ENCODE measurements at regions not wholly inside any gene's neighbourhood (a gene's known extent, or its start where the extent isn't known, plus 50 kb on each side); places are given as distances from the start of the nearest gene placed in this dataset.

GRCh38 chr3:70824078-70824477, 511.6 kb upstream of the MDFIC2 start:
- ATAC-seq (replicated peaks), result no peak
- Mint-ChIP-seq H3K4me3 (no peak overlapping the region), H3K36me3 (no peaks in the 10 kb centered on the region), H3K27ac (no peak overlapping the region), H3K27me3 (no peaks in the 10 kb centered on the region), H3K4me1 (no peaks in the 10 kb centered on the region), H3K9me3 (peaks cover 0 to 4% of the 10 kb centered on the region in 2 donors)
- no peak for DNase-seq

- DNase-seq (no peak), ATAC-seq (replicated peaks) (no peak)
- no peaks in the 10 kb centered on the region for H3K4me1 Mint-ChIP-seq
- H3K4me3 Mint-ChIP-seq, result no peak overlapping the region
- H3K36me3 Mint-ChIP-seq, result no peaks in the 10 kb centered on the region
- H3K27me3 Mint-ChIP-seq, result no peaks in the 10 kb centered on the region
- H3K27ac Mint-ChIP-seq, result no peak overlapping the region
- peaks cover 0 to 4% of the 10 kb centered on the region in 2 donors for H3K9me3 Mint-ChIP-seq
Measured at GRCh38 chr3:70823622-70824021, 511.2 kb upstream of the MDFIC2 start.

- Mint-ChIP-seq H3K27ac (no peak overlapping the region), H3K9me3 (peaks cover 0 to 4% of the 10 kb centered on the region in 2 donors), H3K27me3 (no peaks in the 10 kb centered on the region), H3K4me3 (no peak overlapping the region), H3K36me3 (no peaks in the 10 kb centered on the region), H3K4me1 (no peaks in the 10 kb centered on the region)
- DNase-seq, result no peak
- ATAC-seq (replicated peaks), result no peak
Measured at GRCh38 chr3:70822669-70823068, 510.2 kb upstream of the MDFIC2 start.

GRCh38 chr3:70821602-70822001, 509.2 kb upstream of the MDFIC2 start:
- Mint-ChIP-seq H3K4me1 (no peaks in the 10 kb centered on the region), H3K4me3 (no peak overlapping the region), H3K27ac (no peak overlapping the region), H3K27me3 (peaks cover 0 to 6% of the 10 kb centered on the region in 2 donors), H3K9me3 (peaks cover 4 to 9% of the 10 kb centered on the region in 2 donors), H3K36me3 (peaks cover 0 to 3% of the 10 kb centered on the region in 2 donors)
- no peak for ATAC-seq (replicated peaks)
- no peak for DNase-seq

DNA sequence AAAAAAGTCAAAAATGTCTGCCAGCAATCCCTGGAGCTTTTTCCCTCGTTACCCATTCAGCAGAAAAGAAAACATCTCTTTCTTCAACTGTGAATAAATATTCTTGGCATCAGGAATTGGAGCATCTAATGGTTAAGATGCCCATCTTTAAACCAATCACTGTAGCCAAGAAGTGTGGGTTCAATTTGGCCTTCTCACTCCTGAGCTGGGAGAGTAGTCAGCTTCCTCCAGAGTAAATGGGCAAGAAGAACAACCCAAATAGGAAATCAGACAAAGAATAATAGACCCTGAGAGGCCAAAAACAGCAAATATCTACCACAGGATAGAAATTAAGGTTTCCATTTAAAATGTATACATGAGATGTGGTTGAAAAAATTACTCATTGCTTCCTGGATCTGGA, 508.0 kb upstream of the MDFIC2 start:
- ATAC-seq (replicated peaks), result no peak
- H3K9me3 Mint-ChIP-seq, result peaks cover 4 to 10% of the 10 kb centered on the region in 2 donors

GRCh38 chr3:70818145-70818544, 505.7 kb upstream of the MDFIC2 start:
- Mint-ChIP-seq H3K9me3 (peaks cover 4 to 10% of the 10 kb centered on the region in 2 donors), H3K4me1 (no peaks in the 10 kb centered on the region), H3K27ac (no peak overlapping the region), H3K4me3 (no peak overlapping the region), H3K27me3 (peaks cover 0 to 20% of the 10 kb centered on the region in 2 donors), H3K36me3 (peaks cover 0 to 3% of the 10 kb centered on the region in 2 donors)
- no peak for DNase-seq
- no peak for ATAC-seq (replicated peaks)

More for the DNA sequence above, 508.0 kb upstream of the MDFIC2 start:
- H3K4me3 Mint-ChIP-seq, result no peak overlapping the region
- no peaks in the 10 kb centered on the region for H3K4me1 Mint-ChIP-seq
- no peak overlapping the region for H3K27ac Mint-ChIP-seq
- peaks cover 0 to 3% of the 10 kb centered on the region in 2 donors for H3K36me3 Mint-ChIP-seq
- DNase-seq, result no peak
- peaks cover 0 to 12% of the 10 kb centered on the region in 2 donors for H3K27me3 Mint-ChIP-seq

GRCh38 chr3:70816346-70816745, 503.9 kb upstream of the MDFIC2 start:
- H3K4me1 Mint-ChIP-seq, result no peaks in the 10 kb centered on the region
- H3K27me3 Mint-ChIP-seq, result peaks cover 0 to 20% of the 10 kb centered on the region in 2 donors
- H3K4me3 Mint-ChIP-seq, result no peak overlapping the region
- DNase-seq (no peak), ATAC-seq (replicated peaks) (no peak)
- no peak overlapping the region for H3K27ac Mint-ChIP-seq
- H3K36me3 Mint-ChIP-seq, result peaks cover 0 to 3% of the 10 kb centered on the region in 2 donors
- H3K9me3 Mint-ChIP-seq, result peaks cover 4 to 10% of the 10 kb centered on the region in 2 donors

- no peaks in the 10 kb centered on the region for H3K4me1 Mint-ChIP-seq
- H3K4me3 Mint-ChIP-seq, result no peak overlapping the region
- H3K9me3 Mint-ChIP-seq, result peaks cover 4 to 10% of the 10 kb centered on the region in 2 donors
- no peak for ATAC-seq (replicated peaks)
- DNase-seq, result no peak
- H3K36me3 Mint-ChIP-seq, result peaks cover 0 to 3% of the 10 kb centered on the region in 2 donors
- H3K27me3 Mint-ChIP-seq, result peaks cover 0 to 20% of the 10 kb centered on the region in 2 donors
- H3K27ac Mint-ChIP-seq, result no peak overlapping the region
Measured at GRCh38 chr3:70815817-70816216, 503.4 kb upstream of the MDFIC2 start.

DNA sequence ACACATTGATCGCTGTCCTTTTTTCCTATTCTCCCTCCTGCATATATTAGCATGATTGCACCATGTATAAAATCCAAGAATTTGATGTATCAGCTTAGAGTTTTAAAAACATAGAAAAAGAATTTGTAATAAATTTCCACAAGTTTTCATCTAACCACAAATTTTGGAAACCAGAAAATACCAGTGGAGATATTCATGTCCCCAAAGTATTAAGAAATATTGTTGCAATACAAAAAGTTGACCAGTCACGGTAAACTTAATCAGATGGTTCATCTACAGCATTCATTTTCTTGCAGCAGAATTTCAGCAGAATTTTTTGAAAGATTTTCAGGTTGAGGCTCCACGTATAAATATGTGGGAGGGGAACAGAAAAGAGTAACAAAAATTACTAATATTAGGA, 500.9 kb upstream of the MDFIC2 start:
- no peak for ATAC-seq (replicated peaks)
- Mint-ChIP-seq H3K36me3 (peaks cover 0 to 3% of the 10 kb centered on the region in 2 donors), H3K27ac (no peak overlapping the region), H3K4me3 (no peak overlapping the region), H3K4me1 (no peaks in the 10 kb centered on the region), H3K27me3 (peaks cover 7 to 20% of the 10 kb centered on the region in 2 donors), H3K9me3 (peaks cover 4 to 10% of the 10 kb centered on the region in 2 donors)
- no peak for DNase-seq

DNA sequence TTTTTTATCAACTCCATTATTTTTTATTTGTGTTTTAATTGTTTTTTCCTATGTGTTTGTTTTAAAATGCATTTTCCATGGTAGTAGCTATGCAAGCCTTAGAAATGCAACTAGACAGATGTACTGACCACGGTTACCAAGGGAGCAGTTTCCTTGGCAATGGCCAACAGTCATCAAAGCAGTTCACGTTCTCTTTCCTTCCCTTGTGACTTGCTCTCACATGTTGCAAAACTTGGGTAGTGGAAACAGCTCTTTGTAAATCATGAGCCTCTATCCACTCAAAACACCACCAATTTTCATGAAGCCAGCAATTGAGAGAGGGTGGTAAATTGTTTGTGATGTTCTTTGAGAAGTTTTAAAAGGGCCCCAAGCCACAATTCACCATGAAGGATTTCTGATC, 499.4 kb upstream of the MDFIC2 start:
- H3K9me3 Mint-ChIP-seq, result peaks cover 0 to 8% of the 10 kb centered on the region in 2 donors
- H3K36me3 Mint-ChIP-seq, result no peaks in the 10 kb centered on the region
- H3K27me3 Mint-ChIP-seq, result peaks cover 9 to 22% of the 10 kb centered on the region in 2 donors
- no peaks in the 10 kb centered on the region for H3K4me1 Mint-ChIP-seq
- no peak for DNase-seq
- ATAC-seq (replicated peaks), result peak in 1 of 2 donors; percentile 36
- no peak overlapping the region for H3K27ac Mint-ChIP-seq
- no peak overlapping the region for H3K4me3 Mint-ChIP-seq

GRCh38 chr3:70808881-70809280, 496.4 kb upstream of the MDFIC2 start:
- H3K9me3 Mint-ChIP-seq, result no peaks in the 10 kb centered on the region
- H3K36me3 Mint-ChIP-seq, result no peaks in the 10 kb centered on the region
- no peak overlapping the region for H3K27ac Mint-ChIP-seq
- ATAC-seq (replicated peaks) (no peak), DNase-seq (no peak)
- no peaks in the 10 kb centered on the region for H3K4me1 Mint-ChIP-seq
- peaks cover 6 to 14% of the 10 kb centered on the region in 2 donors for H3K27me3 Mint-ChIP-seq
- H3K4me3 Mint-ChIP-seq, result no peak overlapping the region

DNA sequence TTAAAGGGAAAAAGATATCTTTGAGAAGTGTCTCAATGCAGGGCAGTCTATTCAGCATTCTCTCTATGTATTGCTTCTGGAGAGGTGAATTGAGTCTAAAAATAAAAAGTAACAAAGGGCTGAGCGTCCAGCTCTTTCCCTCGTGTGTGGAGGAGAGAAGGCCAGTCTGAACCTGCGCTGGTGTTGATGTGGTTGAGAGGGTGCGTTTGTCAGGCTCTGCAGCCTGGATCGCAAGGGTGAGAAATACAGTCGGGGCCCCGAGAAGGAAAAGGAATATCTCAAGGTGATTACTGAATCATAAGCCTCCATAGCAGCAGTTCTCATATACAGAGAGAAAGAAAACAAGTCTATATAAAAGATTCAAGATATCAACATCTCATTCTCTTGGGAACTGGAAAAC, 494.1 kb upstream of the MDFIC2 start:
- Mint-ChIP-seq H3K27ac (no peak overlapping the region), H3K27me3 (peaks cover 6 to 14% of the 10 kb centered on the region in 2 donors), H3K36me3 (no peaks in the 10 kb centered on the region), H3K4me1 (no peaks in the 10 kb centered on the region), H3K9me3 (no peaks in the 10 kb centered on the region), H3K4me3 (no peak overlapping the region)
- DNase-seq, result no peak
- no peak for ATAC-seq (replicated peaks)

GRCh38 chr3:70806021-70806420, 493.6 kb upstream of the MDFIC2 start:
- Mint-ChIP-seq H3K27me3 (peaks cover 6 to 14% of the 10 kb centered on the region in 2 donors), H3K4me1 (no peaks in the 10 kb centered on the region), H3K27ac (no peak overlapping the region), H3K36me3 (no peaks in the 10 kb centered on the region), H3K4me3 (no peak overlapping the region), H3K9me3 (no peaks in the 10 kb centered on the region)
- DNase-seq (no peak), ATAC-seq (replicated peaks) (no peak)

GRCh38 chr3:70805061-70805889, 492.8 kb upstream of the MDFIC2 start:
- Mint-ChIP-seq H3K4me3 (no peak overlapping the region), H3K27me3 (peaks cover 8 to 12% of the 10 kb centered on the region in 2 donors), H3K9me3 (no peaks in the 10 kb centered on the region), H3K36me3 (no peaks in the 10 kb centered on the region), H3K4me1 (no peaks in the 10 kb centered on the region), H3K27ac (no peak overlapping the region)
- DNase-seq, result no peak
- no peak for ATAC-seq (replicated peaks)

DNA sequence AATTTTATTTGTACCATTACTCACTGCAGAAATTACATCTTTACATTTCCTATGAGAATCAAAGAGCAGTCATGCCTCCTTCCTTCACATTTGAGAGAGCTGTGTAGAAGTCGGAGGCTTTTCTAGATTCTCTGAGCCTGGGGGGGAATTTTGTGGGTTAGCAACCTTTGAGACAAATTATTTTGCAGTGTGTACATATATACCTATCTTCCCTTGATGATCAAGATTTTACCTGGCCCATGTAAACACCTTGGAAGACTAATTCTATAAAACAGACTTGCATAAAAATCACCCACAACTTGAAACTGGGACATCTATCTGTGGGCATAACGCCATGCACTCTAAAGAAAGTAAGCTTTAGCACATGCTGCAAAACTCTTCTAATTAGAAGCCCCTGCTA, 491.5 kb upstream of the MDFIC2 start:
- Mint-ChIP-seq H3K4me3 (no peak overlapping the region), H3K36me3 (no peaks in the 10 kb centered on the region), H3K9me3 (no peaks in the 10 kb centered on the region), H3K27ac (no peak overlapping the region), H3K4me1 (no peaks in the 10 kb centered on the region), H3K27me3 (peaks cover 9 to 19% of the 10 kb centered on the region in 2 donors)
- no peak for ATAC-seq (replicated peaks)
- no peak for DNase-seq
